CD14-positive monocyte (primary cell): ENCODE measurements at regions not wholly inside any gene's neighbourhood (a gene's known extent, or its start where the extent isn't known, plus 50 kb on each side); places are given as distances from the start of the nearest gene placed in this dataset.

Experiments used
- DNase-seq, 3 donors: peaks; one replicate each; pipeline ENCODE4 v3.0.0-alpha.2; 2011 to 2022
- H2AFZ ChIP-seq: 2 replicates; pipeline ENCODE4 v1.6.0; 2012; ENCODE audit warnings: mild to moderate bottlenecking, low read depth, low read length, inconsistent platforms; ENCODE audit not compliant: insufficient read depth, poor library complexity, severe bottlenecking
- H3K27ac ChIP-seq, 2 donors: 1 replicate in 1 of 2; 2 replicates in 1 of 2; pipeline ENCODE4 v1.5.1; 2012 to 2013; ENCODE audit warnings: low read length in 2 of 2, control low read depth in 1 of 2, inconsistent platforms in 1 of 2, low read depth in 1 of 2, mild to moderate bottlenecking in 1 of 2
- H3K27me3 ChIP-seq, 2 donors: one replicate each; pipeline versions ENCODE4 v1.6.0 to v1.6.1; 2011 to 2013; ENCODE audit warnings: low read length in 2 of 2; ENCODE audit not compliant: control insufficient read depth in 2 of 2, insufficient read depth in 2 of 2
- H3K36me3 ChIP-seq, 2 donors: replicated peaks in 1 of 2; 1 replicate in 1 of 2; 2 replicates in 1 of 2; pipeline versions ENCODE4 v1.5.1 to v1.6.1; 2012 to 2013; ENCODE audit warnings: low read length in 2 of 2, control low read depth in 1 of 2, inconsistent platforms in 1 of 2, mild to moderate bottlenecking in 1 of 2; ENCODE audit not compliant: insufficient read depth in 2 of 2, control insufficient read depth in 1 of 2
- H3K4me1 ChIP-seq, 2 donors: 1 replicate in 1 of 2; 2 replicates in 1 of 2; pipeline versions ENCODE4 v1.5.1 to v1.6.1; 2012 to 2013; ENCODE audit warnings: low read length in 2 of 2, control low read depth in 1 of 2, inconsistent platforms in 1 of 2, mild to moderate bottlenecking in 1 of 2, moderate library complexity in 1 of 2; ENCODE audit not compliant: insufficient read depth in 2 of 2, control insufficient read depth in 1 of 2
- H3K4me2 ChIP-seq: replicated peaks from 2 replicates; pipeline ENCODE3; 2012; ENCODE audit warnings: low read length, moderate library complexity, mild to moderate bottlenecking; ENCODE audit not compliant: poor library complexity, severe bottlenecking; ENCODE audit errors: extremely low read depth
- H3K4me3 ChIP-seq, 3 experiments: fragments of 200-600 bp in 1 of 3; sonication (generic) in 1 of 3; replicated peaks in 1 of 3; 1 replicate in 2 of 3; 2 replicates in 1 of 3; pipeline ENCODE4 v1.5.1; 2011 to 2013; ENCODE audit warnings: low read length in 3 of 3, mild to moderate bottlenecking in 3 of 3, control low read depth in 2 of 3, low read depth in 2 of 3, inconsistent platforms in 1 of 3, moderate library complexity in 1 of 3
- H3K79me2 ChIP-seq: 2 replicates; pipeline ENCODE4 v1.6.0; 2012; ENCODE audit warnings: mild to moderate bottlenecking, control low read depth, inconsistent platforms, low read length, moderate library complexity; ENCODE audit not compliant: insufficient read depth
- H3K9ac ChIP-seq: 2 replicates; pipeline ENCODE4 v1.6.0; 2017; ENCODE audit warnings: low read length, mild to moderate bottlenecking; ENCODE audit not compliant: insufficient read depth, poor library complexity, severe bottlenecking
- H3K9me3 ChIP-seq, 2 donors: replicated peaks in 1 of 2; 1 replicate in 1 of 2; 2 replicates in 1 of 2; pipeline versions ENCODE4 v1.5.1 to v1.6.1; 2012 to 2013; ENCODE audit warnings: low read length in 2 of 2, control low read depth in 1 of 2; ENCODE audit not compliant: control insufficient read depth in 1 of 2, insufficient read depth in 1 of 2
- H4K20me1 ChIP-seq: 2 replicates; pipeline ENCODE4 v1.6.0; 2012; ENCODE audit warnings: mild to moderate bottlenecking, low read length, control low read depth, moderate library complexity; ENCODE audit not compliant: insufficient read depth
- H3K27ac Mint-ChIP-seq, 7 donors: one replicate each; pipeline ENCODE4 v1.8.0; 2020; ENCODE audit warnings: mild to moderate bottlenecking in 7 of 7, mixed read lengths in 7 of 7, moderate library complexity in 6 of 7, inconsistent platforms in 2 of 7
- H3K27me3 Mint-ChIP-seq, 3 donors: one replicate each; pipeline ENCODE4 v1.8.0; 2021 to 2022; ENCODE audit warnings: low read depth in 3 of 3, mild to moderate bottlenecking in 3 of 3, mixed read lengths in 3 of 3, moderate library complexity in 3 of 3, inconsistent platforms in 1 of 3
- H3K36me3 Mint-ChIP-seq, 2 donors: one replicate each; pipeline ENCODE4 v1.8.0; 2020; ENCODE audit warnings: mixed read lengths in 2 of 2, inconsistent platforms in 1 of 2, mild to moderate bottlenecking in 1 of 2
- H3K4me1 Mint-ChIP-seq: one replicate; pipeline ENCODE4 v1.8.0; 2020; ENCODE audit warnings: mild to moderate bottlenecking, mixed read lengths
- H3K4me3 Mint-ChIP-seq, 2 donors: one replicate each; pipeline ENCODE4 v1.8.0; 2020; ENCODE audit warnings: mild to moderate bottlenecking in 2 of 2, mixed read lengths in 2 of 2, moderate library complexity in 1 of 2
- H3K9me3 Mint-ChIP-seq, 7 donors: one replicate each; pipeline ENCODE4 v1.8.0; 2020 to 2022; ENCODE audit warnings: mixed read lengths in 7 of 7, mild to moderate bottlenecking in 6 of 7, moderate library complexity in 6 of 7, inconsistent platforms in 2 of 7
- WGBS: methylation state at CpG from one replicate; pipeline ENCODE4 v1.1.5; 2013; ENCODE audit warnings: missing lambda C conversion rate; ENCODE audit not compliant: insufficient coverage; 5-methylcytosine and 5-hydroxymethylcytosine counted together
- intact Hi-C, 2 donors: fragments of 100-400 bp; cut with micrococcal nuclease; formaldehyde crosslinking; loops; one replicate each; pipeline versions ENCODE4 v1.15.0 to v1.15.1; 2023
- TF ChIP-seq, protein P1 (sequence below): fragments of 200-600 bp; IDR thresholded peaks from one replicate; pipeline ENCODE4 v1.8.0; 2022; ENCODE audit warnings: antibody characterized with exemption, mild to moderate bottlenecking

DNA sequence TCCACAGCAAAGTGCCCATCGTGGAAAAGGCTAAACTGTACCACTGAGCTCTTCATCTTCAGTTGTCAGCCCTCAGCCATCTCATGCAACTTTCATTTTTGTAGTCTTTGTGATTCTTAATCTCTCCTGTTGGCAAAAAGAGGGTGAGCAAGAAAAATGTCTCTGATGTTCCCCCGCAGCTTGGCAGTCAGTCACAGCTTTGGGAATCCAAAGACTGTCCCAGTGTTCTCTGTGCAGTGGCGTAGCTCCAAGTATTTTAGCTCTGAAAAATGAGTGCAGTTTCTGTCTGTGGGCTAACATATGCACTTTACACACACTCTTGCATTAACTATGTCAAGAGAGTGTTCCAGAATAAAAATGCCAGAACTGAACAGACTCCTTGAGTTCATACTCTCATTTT, 372.2 kb downstream of the TMEM232 start:
- Mint-ChIP-seq H3K27ac (no peak overlapping the region), H3K36me3 (no peaks in the 10 kb centered on the region), H3K4me1 (no peaks in the 10 kb centered on the region), H3K9me3 (peaks cover 4 to 14% (median 7%) of the 10 kb centered on the region in 7 donors), H3K27me3 (peaks cover 0 to 1% (median 0%) of the 10 kb centered on the region in 3 donors), H3K4me3 (no peak overlapping the region)
- DNase-seq, result no peak
- no peaks in the 10 kb centered on the region for H3K79me2 ChIP-seq
- H3K4me1 ChIP-seq, result no peaks in the 10 kb centered on the region
- H3K36me3 ChIP-seq, result no peaks in the 10 kb centered on the region
- H2AFZ ChIP-seq, result no peak overlapping the region
- intact Hi-C loops, result no loop called here
- TF ChIP-seq, protein P1, sequence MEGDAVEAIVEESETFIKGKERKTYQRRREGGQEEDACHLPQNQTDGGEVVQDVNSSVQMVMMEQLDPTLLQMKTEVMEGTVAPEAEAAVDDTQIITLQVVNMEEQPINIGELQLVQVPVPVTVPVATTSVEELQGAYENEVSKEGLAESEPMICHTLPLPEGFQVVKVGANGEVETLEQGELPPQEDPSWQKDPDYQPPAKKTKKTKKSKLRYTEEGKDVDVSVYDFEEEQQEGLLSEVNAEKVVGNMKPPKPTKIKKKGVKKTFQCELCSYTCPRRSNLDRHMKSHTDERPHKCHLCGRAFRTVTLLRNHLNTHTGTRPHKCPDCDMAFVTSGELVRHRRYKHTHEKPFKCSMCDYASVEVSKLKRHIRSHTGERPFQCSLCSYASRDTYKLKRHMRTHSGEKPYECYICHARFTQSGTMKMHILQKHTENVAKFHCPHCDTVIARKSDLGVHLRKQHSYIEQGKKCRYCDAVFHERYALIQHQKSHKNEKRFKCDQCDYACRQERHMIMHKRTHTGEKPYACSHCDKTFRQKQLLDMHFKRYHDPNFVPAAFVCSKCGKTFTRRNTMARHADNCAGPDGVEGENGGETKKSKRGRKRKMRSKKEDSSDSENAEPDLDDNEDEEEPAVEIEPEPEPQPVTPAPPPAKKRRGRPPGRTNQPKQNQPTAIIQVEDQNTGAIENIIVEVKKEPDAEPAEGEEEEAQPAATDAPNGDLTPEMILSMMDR, result no peak
- no peak overlapping the region for H3K9ac ChIP-seq
- no peak overlapping the region for H3K4me3 ChIP-seq
- peaks cover 0 to 5% of the 10 kb centered on the region in 2 donors for H3K9me3 ChIP-seq
- H4K20me1 ChIP-seq, result no peaks in the 10 kb centered on the region
- no peak overlapping the region for H3K4me2 ChIP-seq
- WGBS, result 100% methylated on average over 1 of the region's 3 CpGs
- H3K27ac ChIP-seq, result no peak overlapping the region
- no peaks in the 10 kb centered on the region for H3K27me3 ChIP-seq

DNA sequence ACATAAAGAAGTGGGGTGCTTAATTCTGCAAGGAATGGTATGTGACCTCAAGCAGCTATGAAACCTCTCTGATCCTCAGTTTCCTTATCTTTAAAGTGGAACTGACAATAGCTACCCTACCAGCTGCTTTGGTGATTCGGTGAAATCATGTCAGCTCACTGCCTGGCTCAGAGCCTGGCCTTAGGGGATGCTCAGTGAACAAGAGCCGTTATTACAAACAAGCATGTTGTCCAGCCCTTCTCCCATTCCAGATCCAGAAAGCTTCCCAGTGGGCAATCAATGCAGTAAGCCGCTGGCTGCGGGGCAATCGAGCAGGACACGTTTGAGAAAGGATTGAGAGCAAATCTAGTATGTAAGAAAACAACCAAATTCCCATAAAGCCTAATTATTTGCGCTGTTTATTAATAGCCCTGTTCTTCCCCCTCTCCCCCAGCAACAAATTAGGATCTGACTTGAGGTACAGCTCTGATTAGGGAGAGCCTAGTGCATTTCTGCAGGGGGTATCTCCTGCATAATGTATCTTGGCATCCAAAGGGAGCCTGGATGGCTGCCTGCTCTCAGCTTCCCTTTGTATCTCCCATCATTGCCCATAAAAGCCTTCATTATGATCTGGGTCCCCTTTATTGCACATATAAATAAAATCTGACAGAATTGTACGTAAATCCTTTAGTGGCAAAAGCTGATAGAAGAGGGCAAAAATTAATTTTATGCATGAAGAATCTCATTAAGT, 371.4 kb downstream of the TMEM232 start:
- Histone ChIP-seq H3K4me1 (no peaks in the 10 kb centered on the region), H4K20me1 (no peaks in the 10 kb centered on the region), H3K79me2 (no peaks in the 10 kb centered on the region), H2AFZ (no peak overlapping the region), H3K27me3 (no peaks in the 10 kb centered on the region), H3K4me3 (no peak overlapping the region), H3K27ac (no peak overlapping the region), H3K9me3 (peaks cover 0 to 5% of the 10 kb centered on the region in 2 donors), H3K9ac (no peak overlapping the region), H3K4me2 (no peak overlapping the region), H3K36me3 (no peaks in the 10 kb centered on the region)
- H3K27me3 Mint-ChIP-seq, result peaks cover 0 to 1% (median 0%) of the 10 kb centered on the region in 3 donors
- H3K27ac Mint-ChIP-seq, result no peak overlapping the region
- DNase-seq, result no peak
- intact Hi-C loops, result no loop called here
- no peaks in the 10 kb centered on the region for H3K4me1 Mint-ChIP-seq
- H3K36me3 Mint-ChIP-seq, result no peaks in the 10 kb centered on the region
- WGBS, result 74% methylated on average over 3 of the region's 8 CpGs
- H3K4me3 Mint-ChIP-seq, result no peak overlapping the region
- peaks cover 4 to 14% (median 7%) of the 10 kb centered on the region in 7 donors for H3K9me3 Mint-ChIP-seq
- TF ChIP-seq, protein P1, result no peak
